MM.1S (cell line): ENCODE measurements at regions not wholly inside any gene's neighbourhood (a gene's known extent, or its start where the extent isn't known, plus 50 kb on each side); places are given as distances from the start of the nearest gene placed in this dataset.

Experiments
- DNase-seq: peaks from one replicate; pipeline ENCODE4 v3.0.0-alpha.2; 2015
- H2AFZ ChIP-seq: fragments of 300-600 bp; sonication (generic); 2 replicates; pipeline ENCODE4 v1.6.0; 2016; ENCODE audit warnings: antibody characterized with exemption, low read length
- H3F3A ChIP-seq: fragments of 300-600 bp; sonication (generic); 2 replicates; pipeline ENCODE4 v1.6.1; 2016; ENCODE audit warnings: mild to moderate bottlenecking, antibody characterized with exemption, low read length, moderate library complexity, mixed read lengths; ENCODE audit not compliant: insufficient read depth
- H3K27ac ChIP-seq: fragments of 300-600 bp; sonication (generic); 2 replicates; pipeline ENCODE4 v1.5.1; 2016; ENCODE audit warnings: mild to moderate bottlenecking, low read length
- H3K27me3 ChIP-seq: fragments of 300-600 bp; sonication (generic); replicated peaks from 2 replicates; pipeline ENCODE4 v1.6.0; 2016; ENCODE audit warnings: low read length; ENCODE audit not compliant: insufficient read depth
- H3K36me3 ChIP-seq: fragments of 300-600 bp; sonication (generic); replicated peaks from 2 replicates; pipeline ENCODE4 v1.6.1; 2016; ENCODE audit warnings: mild to moderate bottlenecking, low read length, mixed read lengths; ENCODE audit not compliant: insufficient read depth
- H3K4me1 ChIP-seq: fragments of 300-600 bp; sonication (generic); 2 replicates; pipeline ENCODE4 v1.6.1; 2016; ENCODE audit warnings: low read length, mixed read lengths
- H3K4me2 ChIP-seq: fragments of 300-600 bp; sonication (generic); 2 replicates; pipeline ENCODE4 v1.6.0; 2016; ENCODE audit warnings: low read depth, low read length
- H3K4me3 ChIP-seq: fragments of 300-600 bp; sonication (generic); 2 replicates; pipeline ENCODE4 v1.5.1; 2016; ENCODE audit warnings: low read length, mixed read lengths
- H3K79me2 ChIP-seq: fragments of 300-600 bp; sonication (generic); 2 replicates; pipeline ENCODE4 v1.6.1; 2016; ENCODE audit warnings: mixed run types, low read length, mixed read lengths
- H3K9ac ChIP-seq: fragments of 300-600 bp; sonication (generic); 2 replicates; pipeline ENCODE4 v1.6.1; 2016; ENCODE audit warnings: low read length, mixed read lengths
- H3K9me2 ChIP-seq: fragments of 300-600 bp; sonication (generic); replicated peaks from 2 replicates; pipeline ENCODE4 v1.6.1; 2016; ENCODE audit warnings: mild to moderate bottlenecking, low read length, mixed read lengths; ENCODE audit not compliant: insufficient read depth
- H3K9me3 ChIP-seq: fragments of 300-600 bp; sonication (generic); replicated peaks from 2 replicates; pipeline ENCODE4 v1.6.1; 2016; ENCODE audit warnings: mild to moderate bottlenecking, low read length, mixed read lengths; ENCODE audit not compliant: insufficient read depth
- H4K20me1 ChIP-seq: fragments of 300-600 bp; sonication (generic); 2 replicates; pipeline ENCODE4 v1.6.1; 2016; ENCODE audit warnings: mild to moderate bottlenecking, low read length, moderate library complexity, mixed read lengths; ENCODE audit not compliant: insufficient read depth
- CTCF ChIP-seq: fragments of 300-600 bp; sonication (generic); IDR thresholded peaks from 2 replicates; pipeline ENCODE4 v1.5.1; 2016; ENCODE audit warnings: antibody characterized with exemption, low read length, mixed read lengths
- EZH2 ChIP-seq: fragments of 300-600 bp; sonication (generic); optimal IDR thresholded peaks from 2 replicates; pipeline ENCODE3; 2017; ENCODE audit warnings: low read depth, mild to moderate bottlenecking, antibody characterized with exemption, low read length, mixed read lengths
- EZH2phosphoT487 ChIP-seq: fragments of 300-600 bp; sonication (generic); IDR thresholded peaks from 2 replicates; pipeline ENCODE4 v1.6.1; 2018; ENCODE audit warnings: antibody characterized with exemption, low read length

GRCh38 chr14:85156319-85156718, 373.6 kb upstream of the FLRT2 start:
- no peak overlapping the region for H3K27ac ChIP-seq
- H3K9me3 ChIP-seq, result no peaks in the 10 kb centered on the region
- H3K9ac ChIP-seq, result no peak overlapping the region
- no peaks in the 10 kb centered on the region for H3K4me1 ChIP-seq
- no peak overlapping the region for H2AFZ ChIP-seq
- H3K4me3 ChIP-seq, result no peak overlapping the region
- no peaks in the 10 kb centered on the region for H3K27me3 ChIP-seq
- H3K79me2 ChIP-seq, result no peaks in the 10 kb centered on the region
- H4K20me1 ChIP-seq, result no peaks in the 10 kb centered on the region
- TF ChIP-seq CTCF, result no peak
- no peak for TF ChIP-seq EZH2phosphoT487
- no peak for TF ChIP-seq EZH2
- peak; percentile 55 for DNase-seq
- H3K4me2 ChIP-seq, result no peak overlapping the region
- H3K9me2 ChIP-seq, result no peaks in the 10 kb centered on the region
- H3F3A ChIP-seq, result no peaks in the 10 kb centered on the region; the same call in 1 of the 2 replicates
- no peaks in the 10 kb centered on the region for H3K36me3 ChIP-seq

- H3K4me3 ChIP-seq, result no peak overlapping the region
- H3K36me3 ChIP-seq, result no peaks in the 10 kb centered on the region
- no peak overlapping the region for H3K27ac ChIP-seq
- no peaks in the 10 kb centered on the region for H4K20me1 ChIP-seq
- no peaks in the 10 kb centered on the region for H3K4me1 ChIP-seq
- H3K27me3 ChIP-seq, result no peaks in the 10 kb centered on the region
- H3K79me2 ChIP-seq, result no peaks in the 10 kb centered on the region
- no peaks in the 10 kb centered on the region for H3K9me2 ChIP-seq
- TF ChIP-seq EZH2phosphoT487 (no peak), CTCF (no peak)
- no peak overlapping the region for H3K4me2 ChIP-seq
- H2AFZ ChIP-seq, result no peak overlapping the region
- H3K9ac ChIP-seq, result no peak overlapping the region
- no peak for DNase-seq
- no peaks in the 10 kb centered on the region; the same call in 1 of the 2 replicates for H3F3A ChIP-seq
- no peaks in the 10 kb centered on the region for H3K9me3 ChIP-seq
Observed at GRCh38 chr14:85159726-85160125, 370.2 kb upstream of the FLRT2 start.

- Histone ChIP-seq H3K4me2 (no peak overlapping the region), H3K4me1 (no peaks in the 10 kb centered on the region), H3K27ac (no peak overlapping the region), H3K9me3 (no peaks in the 10 kb centered on the region), H3K9ac (no peak overlapping the region), H3K27me3 (no peaks in the 10 kb centered on the region), H3K4me3 (no peak overlapping the region), H3K79me2 (no peaks in the 10 kb centered on the region), H2AFZ (no peak overlapping the region), H3K36me3 (no peaks in the 10 kb centered on the region), H3K9me2 (no peaks in the 10 kb centered on the region), H4K20me1 (no peaks in the 10 kb centered on the region), H3F3A (no peaks in the 10 kb centered on the region)
- DNase-seq, result no peak
- TF ChIP-seq EZH2phosphoT487 (no peak), EZH2 (no peak), CTCF (no peak)
Observed at GRCh38 chr14:85165094-85165493, 364.9 kb upstream of the FLRT2 start.
